DND-41 (cell line): ENCODE measurements at regions not wholly inside any gene's neighbourhood (a gene's known extent, or its start where the extent isn't known, plus 50 kb on each side); places are given as distances from the start of the nearest gene placed in this dataset.

Experiments used
- CTCF ChIP-seq: IDR thresholded peaks from 2 replicates; pipeline ENCODE4 v1.5.1; 2012; ENCODE audit warnings: borderline replicate concordance, low read length, moderate library complexity, mild to moderate bottlenecking; ENCODE audit not compliant: poor library complexity, severe bottlenecking; ENCODE audit errors: extremely low read depth
- EZH2 ChIP-seq: IDR thresholded peaks from 3 replicates; pipeline ENCODE4 v1.6.1; 2012; ENCODE audit warnings: borderline replicate concordance, low read depth, mild to moderate bottlenecking, moderate library complexity, low read length, inconsistent platforms; ENCODE audit not compliant: severe bottlenecking

GRCh38 chr6:48959251-48960060 lies 503.6 kb downstream of the MMUT start:
- TF ChIP-seq CTCF (no peak), EZH2 (no peak)
